SKM-1 (cell line): ENCODE measurements at regions not wholly inside any gene's neighbourhood (a gene's known extent, or its start where the extent isn't known, plus 50 kb on each side); places are given as distances from the start of the nearest gene placed in this dataset.
"Not testable (repeated sequence)": the region's sequence is repeated elsewhere in the genome, so short reads cannot be mapped to it uniquely, and the experiment has no call there.

Source experiments
- DNase-seq: peaks from one replicate; lab custom pipeline; 2025; ENCODE audit not compliant: unreplicated experiment; lab: John Stamatoyannopoulos, UW

DNA sequence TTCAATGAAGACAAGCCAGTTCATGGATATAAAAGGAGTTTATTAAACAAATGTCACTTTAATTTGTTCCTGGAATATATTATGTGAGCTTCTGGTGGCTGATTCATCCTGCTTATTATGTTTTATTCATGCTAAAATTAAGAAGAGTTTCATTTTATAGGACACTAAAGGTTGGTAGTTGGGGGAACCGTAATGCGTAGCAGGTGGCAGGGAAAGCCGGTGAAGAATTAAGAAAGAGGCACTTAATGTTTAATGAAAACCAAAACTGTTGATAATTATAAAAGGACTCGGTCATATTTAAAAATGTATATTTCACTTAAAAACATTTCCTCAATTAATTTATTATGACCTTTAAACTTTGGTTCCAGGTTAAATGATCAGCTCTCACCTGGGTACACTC, 94.3 kb downstream of the XKR3 start:
- DNase-seq, result not testable (repeated sequence)

DNA sequence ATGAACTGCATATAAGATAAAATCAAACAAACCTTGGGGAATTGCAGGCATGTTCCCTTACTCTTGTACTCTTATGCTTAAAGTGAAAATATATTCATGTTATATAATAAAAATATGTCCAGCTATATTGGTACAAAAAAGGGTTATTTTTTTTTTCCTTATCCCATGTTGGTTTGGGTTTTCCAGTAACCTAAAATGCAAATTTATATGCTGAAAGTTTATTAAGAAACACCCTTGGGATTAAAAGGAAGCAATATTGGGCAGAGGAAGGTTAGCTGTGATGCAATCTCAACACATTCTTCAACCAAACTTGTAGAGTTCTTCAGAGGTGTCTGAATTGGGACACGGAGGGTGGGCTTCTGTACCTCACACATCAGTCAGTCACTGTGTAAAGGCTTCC, 97.7 kb downstream of the XKR3 start:
- not testable (repeated sequence) for DNase-seq

DNA sequence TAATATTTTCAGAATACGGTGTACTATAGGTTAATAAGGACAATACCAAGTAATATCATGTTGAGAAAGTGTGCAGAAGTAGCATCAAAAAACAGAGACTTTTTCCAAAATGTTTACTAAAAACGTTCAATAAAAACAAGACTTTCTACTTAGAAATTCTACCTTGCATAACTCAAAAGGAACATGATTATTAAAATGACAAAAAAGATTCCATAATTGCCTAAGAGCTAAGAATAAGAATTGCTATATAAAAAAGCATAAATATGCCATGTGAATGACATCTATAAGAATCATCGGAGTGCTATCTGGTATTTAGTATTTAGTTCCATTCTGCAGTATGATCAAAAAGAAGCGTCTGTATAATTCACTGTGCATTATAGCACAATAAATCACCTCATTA, 102.0 kb downstream of the XKR3 start:
- not testable (repeated sequence) for DNase-seq

DNA sequence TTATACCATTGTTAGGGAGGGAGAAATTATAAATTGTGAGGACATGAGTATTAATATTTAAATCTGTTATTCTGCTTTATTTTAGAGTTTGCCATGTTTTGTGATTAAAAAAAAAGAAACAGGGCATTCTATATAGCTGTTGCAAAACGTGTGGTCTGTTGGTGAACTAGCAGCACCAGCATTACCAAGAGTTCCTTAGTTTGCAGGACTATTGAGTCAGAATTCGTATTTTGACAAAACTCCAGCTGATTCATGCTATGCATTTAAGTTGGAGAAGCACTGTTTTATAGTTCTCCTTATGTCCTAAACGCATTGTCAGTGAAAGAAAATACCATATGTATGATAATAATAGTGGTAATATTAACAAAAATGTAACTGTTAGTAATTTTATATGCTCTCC, 102.6 kb downstream of the XKR3 start:
- not testable (repeated sequence) for DNase-seq

DNA sequence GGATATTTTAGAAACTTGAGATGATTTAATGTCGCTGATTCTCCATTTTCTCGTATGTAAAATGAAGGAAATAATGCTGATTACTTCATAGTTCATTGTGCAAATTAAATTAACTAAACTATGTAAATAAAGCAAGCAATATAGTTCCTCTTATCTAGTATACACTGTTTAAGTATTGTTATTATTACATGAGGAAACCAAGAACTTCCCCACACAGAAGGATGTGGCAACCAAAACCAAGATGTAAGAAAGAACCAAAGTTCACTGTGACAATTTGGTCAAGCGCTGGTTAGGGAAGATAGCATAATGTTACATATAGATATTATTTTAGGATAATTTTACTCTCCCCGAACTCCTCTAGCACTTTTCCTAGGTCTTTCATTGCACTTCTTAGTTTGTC, 103.2 kb downstream of the XKR3 start:
- DNase-seq, result peak; percentile 11

DNA sequence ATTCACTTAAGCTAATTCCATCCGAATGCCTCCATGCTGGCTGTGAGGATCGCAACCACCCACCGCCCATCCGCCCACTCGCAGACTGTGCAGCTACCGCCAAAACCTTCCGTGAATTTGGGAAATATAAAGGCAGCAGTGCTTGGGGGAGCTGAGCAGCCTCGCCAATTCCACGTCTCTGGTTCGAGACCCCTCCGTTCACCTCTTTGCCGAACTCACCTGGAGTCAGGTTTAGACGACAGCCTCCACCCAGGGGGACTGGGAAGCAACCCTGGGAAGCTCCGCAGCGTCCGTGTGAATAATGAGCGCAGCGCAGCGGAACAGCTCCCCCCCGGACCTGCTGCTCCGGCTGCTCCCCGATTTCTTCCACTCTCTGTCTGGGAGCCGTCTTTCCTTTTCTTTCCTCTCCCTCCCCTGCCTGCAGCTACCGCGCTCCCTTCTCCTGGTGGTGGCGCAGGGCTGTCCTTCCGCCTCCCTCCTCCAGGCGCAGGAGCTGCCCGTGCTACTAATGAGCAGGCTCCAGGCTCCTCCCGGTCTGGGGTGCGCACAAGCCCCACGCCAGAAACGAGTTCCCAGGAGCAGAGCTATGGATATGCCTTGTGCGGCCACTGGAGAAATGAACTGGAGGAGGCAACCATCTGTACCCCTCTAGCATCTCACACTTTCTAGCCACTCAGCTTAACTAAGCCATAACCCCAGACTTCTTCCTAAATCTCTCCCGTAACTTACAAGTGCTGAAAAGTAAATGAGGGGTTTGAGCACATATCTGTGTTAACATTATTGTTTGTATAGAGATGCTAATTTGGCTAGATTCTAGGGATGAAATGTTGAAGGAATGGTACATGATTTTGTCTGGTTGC, 107.3 kb downstream of the XKR3 start:
- no peak for DNase-seq

DNA sequence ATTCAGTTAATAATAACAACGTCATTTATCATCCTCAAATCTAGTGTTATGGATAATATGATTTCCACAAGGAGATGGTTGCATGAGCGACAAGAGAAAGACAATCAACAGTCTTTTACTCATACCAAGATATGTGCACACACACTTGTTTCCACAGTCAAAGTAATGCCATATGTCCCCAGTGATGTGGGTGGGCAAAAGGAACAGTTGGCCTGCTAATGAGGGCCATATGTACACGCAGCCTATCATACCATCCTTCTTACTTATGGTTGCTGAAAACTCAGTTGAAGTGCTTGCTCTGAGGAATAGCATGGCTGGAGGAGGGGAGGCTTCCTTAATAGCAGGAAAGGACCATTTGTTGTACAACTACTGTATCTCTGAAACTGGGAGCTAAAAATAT, 110.6 kb downstream of the XKR3 start:
- DNase-seq, result not testable (repeated sequence)

DNA sequence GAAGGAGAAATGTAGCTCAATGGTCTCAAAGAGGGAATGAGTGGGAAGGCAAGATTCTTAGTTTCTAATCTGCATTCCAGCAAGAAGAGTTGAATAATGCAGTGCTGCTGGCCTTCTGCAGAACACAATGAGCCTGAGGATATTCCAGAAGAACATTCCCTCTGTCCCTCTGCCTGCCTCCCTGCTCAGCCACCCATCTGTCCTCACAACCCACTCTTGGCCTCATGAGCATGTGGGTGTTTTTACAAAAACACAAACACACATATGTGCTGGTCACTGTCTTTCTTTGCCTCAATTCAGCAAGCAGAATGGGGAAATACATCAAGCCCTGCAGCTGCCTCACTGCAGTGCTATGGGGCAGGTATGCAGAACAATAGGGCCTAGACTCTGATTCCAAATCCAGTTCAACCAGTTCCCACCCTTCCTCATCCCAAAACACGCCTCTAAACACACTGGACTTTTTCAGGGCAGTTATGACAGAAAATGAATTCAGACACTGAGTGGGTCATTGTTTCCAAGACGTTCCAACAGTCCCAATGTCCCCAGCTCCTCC, 109.8 kb upstream of the CCT8L2 start:
- DNase-seq, result not testable (repeated sequence)

DNA sequence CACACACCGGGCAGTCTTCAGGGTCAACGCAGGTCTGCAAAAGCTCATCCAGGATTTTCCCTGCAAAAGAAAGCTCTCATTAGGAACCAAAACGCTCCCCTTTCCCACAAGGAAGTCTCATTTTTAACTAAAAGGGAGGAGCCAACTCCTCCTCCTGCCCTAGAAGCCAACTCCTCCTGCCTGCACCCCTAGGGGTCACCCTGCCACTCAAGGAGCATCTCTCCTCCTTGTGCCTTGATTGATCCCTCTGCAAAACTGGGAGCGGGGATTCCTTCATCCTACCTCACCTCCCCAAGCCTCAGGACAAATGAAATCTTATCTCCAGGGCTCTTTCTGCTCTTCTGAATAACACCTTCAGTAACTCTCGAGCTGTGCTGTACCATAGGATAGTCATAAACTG, 107.8 kb upstream of the CCT8L2 start:
- DNase-seq, result not testable (repeated sequence)

DNA sequence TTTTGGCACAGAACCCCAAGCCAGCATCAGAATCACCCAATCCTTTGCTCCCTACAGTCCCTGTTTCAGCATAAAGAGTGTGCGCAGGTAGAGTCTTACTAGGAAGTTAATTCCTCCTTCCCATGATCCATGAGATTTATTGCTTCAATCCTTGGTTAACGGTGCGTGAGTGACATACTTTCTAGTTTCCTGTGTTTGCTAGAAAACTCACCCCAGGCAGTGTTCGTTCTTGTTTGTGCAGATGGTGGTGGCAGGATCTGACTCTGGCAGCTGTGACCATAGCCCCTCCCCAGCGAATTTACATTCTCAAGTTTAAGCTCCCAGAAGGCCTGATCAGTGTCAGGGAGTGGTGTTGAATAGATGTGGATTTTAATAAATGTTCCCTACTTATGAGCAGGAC, 106.7 kb upstream of the CCT8L2 start:
- no peak for DNase-seq

DNA sequence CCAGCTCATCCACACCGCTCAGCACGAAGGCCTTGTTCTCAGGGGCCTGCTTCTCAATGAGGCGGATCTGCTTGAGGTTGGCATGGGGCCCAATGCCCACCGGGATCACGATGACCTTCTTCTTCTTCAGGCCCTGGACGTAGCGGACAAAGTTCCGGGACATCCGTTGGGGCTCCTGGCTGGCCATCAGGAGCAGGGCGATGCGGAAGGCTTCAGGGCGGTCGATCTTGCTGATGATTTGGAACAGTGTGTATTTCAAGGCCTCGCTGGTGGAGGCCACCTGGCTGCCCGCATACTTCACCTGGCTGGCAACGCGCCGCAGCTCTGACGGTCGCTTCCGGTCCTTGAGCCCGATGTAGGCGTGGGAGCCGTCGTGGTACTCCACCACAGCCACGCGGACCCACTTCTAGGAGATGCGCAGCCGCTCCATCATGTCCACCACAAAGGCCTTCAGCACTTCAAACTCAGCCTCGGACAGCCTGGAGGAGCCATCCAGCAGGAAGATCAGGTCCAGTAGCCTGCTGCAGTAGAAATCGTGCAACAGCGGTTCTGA, 105.0 kb upstream of the CCT8L2 start:
- not testable (repeated sequence) for DNase-seq

DNA sequence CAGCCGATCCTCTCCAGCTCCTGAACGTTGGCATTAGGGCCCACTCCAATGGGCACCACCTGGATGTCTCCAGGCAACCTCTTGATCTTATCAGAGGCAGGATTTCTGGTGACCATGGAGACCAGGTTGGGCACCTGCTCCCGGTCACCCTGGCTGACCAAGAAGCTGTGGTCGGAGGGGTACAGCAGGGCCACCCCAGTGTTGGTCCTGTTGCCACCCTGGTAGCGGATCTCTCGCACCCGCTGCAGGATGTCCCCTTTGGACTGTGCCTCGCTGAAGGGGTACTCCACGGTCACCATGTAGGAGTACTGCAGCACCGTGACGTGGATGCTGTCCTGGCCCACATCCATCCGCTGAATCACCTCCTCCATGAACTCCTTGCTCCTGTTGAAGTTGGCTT, 104.3 kb upstream of the CCT8L2 start:
- not testable (repeated sequence) for DNase-seq

DNA sequence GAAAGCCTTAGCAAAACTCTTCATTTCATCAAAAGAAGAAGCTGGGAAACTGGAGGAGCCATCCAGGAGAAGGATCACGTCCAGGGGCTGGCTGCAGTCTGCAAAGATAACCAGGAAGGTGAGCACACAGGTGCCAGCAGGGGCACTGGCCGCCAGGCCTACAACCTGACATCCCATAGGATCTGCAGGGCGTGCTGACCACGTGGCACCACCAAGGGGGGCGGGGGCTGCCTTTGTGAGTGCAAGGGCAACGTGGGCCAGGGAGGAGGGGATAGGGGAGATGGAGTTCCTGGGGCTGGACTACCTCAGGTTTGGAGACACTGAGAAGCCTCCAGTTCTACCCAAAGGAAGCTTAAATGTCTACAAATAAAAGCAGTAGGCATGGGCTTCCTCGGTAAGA, 102.7 kb upstream of the CCT8L2 start:
- DNase-seq, result no peak

DNA sequence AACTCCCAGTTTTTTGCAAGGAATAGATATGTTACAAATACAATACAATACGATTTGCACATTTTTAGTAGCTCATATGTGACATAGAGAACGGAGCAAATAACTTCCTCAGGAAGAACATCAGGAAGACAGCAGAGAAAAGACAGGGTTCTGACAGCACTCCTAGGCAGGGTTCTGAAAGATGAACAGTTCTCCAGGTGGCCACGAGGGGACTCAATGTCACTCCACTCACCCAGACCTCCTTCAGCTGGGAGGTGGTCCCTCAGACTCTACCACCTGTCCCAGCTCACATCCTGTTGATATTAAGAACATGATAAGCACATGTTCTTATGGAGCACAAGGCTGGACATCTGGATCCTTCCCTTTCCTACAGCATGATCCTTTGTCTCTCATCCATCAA, 101.1 kb upstream of the CCT8L2 start:
- DNase-seq, result not testable (repeated sequence)

DNA sequence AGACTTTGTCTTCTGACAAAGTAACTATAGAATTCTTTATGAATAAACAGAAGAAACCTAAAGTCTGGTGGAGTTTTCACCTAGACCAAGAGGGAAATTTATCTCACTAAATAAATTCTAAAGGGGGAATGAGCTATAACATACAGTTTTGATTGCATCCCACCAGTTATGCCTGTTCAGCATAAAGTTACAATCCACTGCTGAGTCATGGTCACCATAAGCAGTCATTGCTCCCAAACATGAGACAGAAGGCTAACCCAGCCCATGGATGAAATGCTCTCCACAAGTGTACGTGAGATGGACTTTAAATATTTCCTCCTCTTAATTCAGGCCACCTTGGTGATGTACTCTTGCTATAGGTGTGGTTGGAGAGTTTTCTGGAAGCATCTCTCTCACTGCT, 96.7 kb upstream of the CCT8L2 start:
- DNase-seq, result not testable (repeated sequence)

DNA sequence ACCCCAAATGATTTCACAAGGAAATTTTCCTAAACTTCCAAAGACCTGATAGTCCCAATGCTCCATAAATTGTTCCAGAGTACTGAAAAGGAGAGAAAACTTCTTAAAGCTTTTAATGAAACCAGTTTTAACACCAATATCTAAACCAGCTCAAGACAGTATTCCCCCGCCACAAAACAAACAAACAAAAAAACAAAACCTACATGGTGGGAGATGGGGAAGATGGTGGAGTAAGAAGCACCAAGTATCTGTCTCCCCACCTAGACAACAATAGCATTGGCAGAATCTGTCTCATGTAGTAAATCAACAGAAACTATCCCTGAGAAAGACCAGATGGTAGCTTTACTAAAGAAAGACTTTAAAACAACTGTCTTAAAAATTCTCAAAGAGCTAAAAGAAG, 88.7 kb upstream of the CCT8L2 start:
- DNase-seq, result not testable (repeated sequence)

DNA sequence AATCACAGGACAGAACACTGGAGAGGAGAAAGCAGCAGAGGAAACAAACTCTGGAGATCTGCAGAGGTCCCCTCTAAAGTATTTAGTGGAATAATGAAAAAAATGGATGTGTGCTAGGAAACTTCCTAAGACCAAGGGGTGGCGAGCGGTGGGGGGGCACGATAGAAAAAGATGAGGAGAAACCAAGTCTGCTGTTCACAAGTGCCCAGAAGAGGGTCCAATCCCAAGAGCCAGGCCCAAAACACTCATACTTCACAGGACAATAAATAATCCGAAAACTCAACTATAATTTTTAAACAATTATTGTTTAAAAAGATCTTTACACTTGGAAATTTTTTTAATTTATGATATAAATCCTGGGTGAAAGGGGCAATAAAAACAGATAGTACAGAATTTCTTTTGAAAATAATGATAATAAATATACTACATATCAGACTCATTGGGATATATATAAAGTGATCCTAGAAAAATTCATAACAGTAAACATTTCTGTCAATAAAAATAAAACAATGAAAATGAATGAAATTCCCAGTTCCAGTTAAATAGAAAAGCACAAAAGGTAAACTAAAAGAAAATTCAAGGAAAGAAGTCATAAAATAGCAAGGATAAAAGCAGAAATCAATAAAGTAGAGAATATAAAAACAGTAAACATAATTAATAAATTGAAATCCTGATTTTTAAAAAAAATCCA, 87.7 kb upstream of the CCT8L2 start:
- not testable (repeated sequence) for DNase-seq

DNA sequence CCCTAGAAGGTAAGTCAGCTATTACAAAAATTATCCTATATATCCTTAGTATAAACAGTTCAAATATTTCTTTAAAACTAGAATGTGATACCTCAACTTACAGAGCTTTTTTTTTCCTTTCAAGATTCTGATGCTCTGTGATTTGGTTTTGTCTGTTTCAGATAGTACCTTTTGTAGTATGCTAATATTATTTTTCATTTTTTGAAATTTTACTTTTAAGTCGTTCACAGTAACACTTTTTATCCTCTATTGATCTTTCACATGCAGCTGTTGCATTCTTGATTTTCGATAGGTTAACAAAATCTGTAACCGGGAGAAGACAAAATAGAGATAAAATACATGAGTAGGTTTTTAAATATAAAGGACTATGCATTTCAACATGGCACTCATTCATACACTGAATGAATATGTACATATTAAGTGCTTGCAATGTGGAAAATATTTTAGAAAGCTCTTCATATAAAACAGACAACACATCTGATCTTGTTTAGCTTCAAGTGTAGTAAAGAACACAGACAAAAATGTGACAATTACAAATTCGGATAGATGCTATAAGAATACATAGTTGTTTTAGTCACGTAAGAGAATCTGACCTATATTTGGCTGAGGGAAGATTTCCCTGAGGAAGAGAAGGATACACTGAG, 86.7 kb upstream of the CCT8L2 start:
- DNase-seq, result not testable (repeated sequence)

DNA sequence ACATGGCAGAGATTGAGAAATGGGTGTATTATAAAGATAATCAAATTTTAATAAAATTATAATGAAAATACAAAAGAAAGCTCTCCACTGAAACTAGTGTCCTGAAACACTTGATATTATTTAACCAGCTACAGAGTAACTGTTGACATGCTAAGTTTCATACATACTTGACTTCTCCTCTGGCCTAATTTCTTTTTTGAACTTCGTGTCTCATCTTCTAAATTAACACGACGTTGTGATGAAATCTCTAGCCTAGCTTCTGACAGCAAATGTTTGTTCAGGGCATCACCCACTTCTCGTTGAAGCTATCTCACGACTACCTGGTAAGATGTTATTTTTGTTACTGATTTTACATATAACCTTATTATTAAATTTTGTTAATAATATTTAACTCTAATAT, 80.8 kb upstream of the CCT8L2 start:
- DNase-seq, result not testable (repeated sequence)

DNA sequence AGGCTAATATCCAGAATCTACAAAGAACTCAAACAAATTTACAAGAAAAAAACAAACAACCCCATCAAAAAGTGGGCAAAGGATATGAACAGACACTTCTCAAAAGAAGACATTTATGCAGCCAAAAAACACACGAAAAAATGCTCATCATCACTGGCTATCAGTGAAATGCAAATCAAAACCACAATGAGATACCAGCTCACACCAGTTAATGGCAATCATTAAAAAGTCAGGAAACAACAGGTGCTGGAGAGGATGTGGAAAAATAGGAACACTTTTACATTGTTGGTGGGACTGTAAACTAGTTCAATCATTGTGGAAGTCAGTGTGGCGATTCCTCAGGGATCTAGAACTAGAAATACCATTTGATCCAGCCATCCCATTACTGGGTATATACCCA, 73.0 kb upstream of the CCT8L2 start:
- DNase-seq, result not testable (repeated sequence)

DNA sequence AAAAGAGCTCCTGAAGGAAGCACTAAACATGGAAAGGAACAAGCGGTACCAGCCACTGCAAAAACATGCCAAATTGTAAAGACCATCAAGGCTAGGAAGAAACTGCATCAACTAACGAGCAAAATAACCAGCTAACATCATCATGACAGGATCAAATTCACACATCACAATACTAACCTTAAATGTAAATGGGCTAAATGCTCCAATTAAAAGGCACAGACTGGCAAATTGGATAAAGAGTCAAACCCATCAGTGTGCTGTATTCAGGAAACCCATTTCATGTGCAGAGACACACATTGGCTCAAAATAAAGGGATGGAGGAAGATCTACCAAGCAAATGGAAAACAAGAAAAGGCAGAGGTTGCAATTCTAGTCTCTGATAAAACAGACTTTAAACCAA, 69.7 kb upstream of the CCT8L2 start:
- DNase-seq, result not testable (repeated sequence)
